CD4-positive, alpha-beta T cell treated with Interleukin-1 beta for 1 hour (primary cell): ENCODE measurements at regions not wholly inside any gene's neighbourhood (a gene's known extent, or its start where the extent isn't known, plus 50 kb on each side); places are given as distances from the start of the nearest gene placed in this dataset.
"Not testable (repeated sequence)": the region's sequence is repeated elsewhere in the genome, so short reads cannot be mapped to it uniquely, and the experiment has no call there.

Experiments used
- DNase-seq, 2 donors: peaks; one replicate each; pipeline ENCODE4 v3.0.0-alpha.2; 2020 to 2022

GRCh38 chr11:8772571-8773519 is 90.3 kb downstream of the RPL27A start:
- DNase-seq: no peak

GRCh38 chr11:8773916-8774539 is 91.4 kb downstream of the RPL27A start:
- no peak for DNase-seq

GRCh38 chr11:8774916-8775315 is 92.3 kb downstream of the RPL27A start:
- DNase-seq: not testable (repeated sequence)

GRCh38 chr11:8775332-8775731 is 92.7 kb downstream of the RPL27A start:
- DNase-seq: no peak

- no peak for DNase-seq
Observed at GRCh38 chr11:8775734-8776133, 93.1 kb downstream of the RPL27A start.

GRCh38 chr11:8776209-8776608 is 93.6 kb downstream of the RPL27A start:
- DNase-seq: no peak

GRCh38 chr11:8777907-8778767 is 95.5 kb downstream of the RPL27A start:
- no peak for DNase-seq

GRCh38 chr11:8779107-8779506 is 96.5 kb downstream of the RPL27A start:
- DNase-seq: no peak

- DNase-seq: no peak
Observed at GRCh38 chr11:8779732-8780131, 97.1 kb downstream of the RPL27A start.

GRCh38 chr11:8784954-8785353 is 102.4 kb downstream of the RPL27A start:
- DNase-seq: no peak

- DNase-seq: no peak
Observed at GRCh38 chr11:8785457-8785856, 102.9 kb downstream of the RPL27A start.

GRCh38 chr11:8785998-8786397 is 103.4 kb downstream of the RPL27A start:
- DNase-seq: no peak

GRCh38 chr11:8786933-8787332 is 104.3 kb downstream of the RPL27A start:
- no peak for DNase-seq

- no peak for DNase-seq
Observed at GRCh38 chr11:8787372-8787771, 104.8 kb downstream of the RPL27A start.

GRCh38 chr11:8788616-8789015 is 106.0 kb downstream of the RPL27A start:
- no peak for DNase-seq

GRCh38 chr11:8789864-8790263 is 107.3 kb downstream of the RPL27A start:
- no peak for DNase-seq

GRCh38 chr11:8790968-8791367 is 108.4 kb downstream of the RPL27A start:
- no peak for DNase-seq

GRCh38 chr11:8792710-8793109 is 110.1 kb downstream of the RPL27A start:
- DNase-seq: no peak

- DNase-seq: no peak
Observed at GRCh38 chr11:8793114-8793777, 110.7 kb downstream of the RPL27A start.

- DNase-seq: no peak
Observed at GRCh38 chr11:8794126-8794525, 111.5 kb downstream of the RPL27A start.

GRCh38 chr11:8794677-8795103 is 112.1 kb downstream of the RPL27A start:
- no peak for DNase-seq

- DNase-seq: no peak
Observed at GRCh38 chr11:8796941-8797340, 114.0 kb upstream of the AKIP1 start.

- no peak for DNase-seq
Observed at GRCh38 chr11:8799273-8799672, 111.7 kb upstream of the AKIP1 start.
